Neural crest cell (in vitro differentiated cells): ENCODE measurements at regions not wholly inside any gene's neighbourhood (a gene's known extent, or its start where the extent isn't known, plus 50 kb on each side); places are given as distances from the start of the nearest gene placed in this dataset.

Experiments used
- DNase-seq: peaks from one replicate; pipeline ENCODE4 v3.0.0; 2021; ENCODE audit warnings: low read depth, mixed read lengths, low spot score
- H3K27ac Mint-ChIP-seq: one replicate; pipeline ENCODE4 v1.8.0; 2021; ENCODE audit warnings: mild to moderate bottlenecking, mixed read lengths; ENCODE audit not compliant: unreplicated experiment
- H3K27me3 Mint-ChIP-seq: 2 replicates; pipeline ENCODE4 v1.8.0; 2021; ENCODE audit warnings: low read depth, mild to moderate bottlenecking, mixed read lengths
- H3K36me3 Mint-ChIP-seq: 2 replicates; pipeline ENCODE4 v1.8.0; 2021; ENCODE audit warnings: low read depth, mild to moderate bottlenecking, mixed read lengths
- H3K4me1 Mint-ChIP-seq: 2 replicates; pipeline ENCODE4 v1.8.0; 2021; ENCODE audit warnings: mixed read lengths
- H3K4me3 Mint-ChIP-seq: one replicate; pipeline ENCODE4 v1.8.0; 2021; ENCODE audit warnings: mild to moderate bottlenecking, mixed read lengths
- H3K9me3 Mint-ChIP-seq: 2 replicates; pipeline ENCODE4 v1.8.0; 2021; ENCODE audit warnings: mixed read lengths
- TF ChIP-seq, protein P1 (sequence below): fragments of 200-600 bp; sonication (generic); conservative IDR thresholded peaks from 2 replicates; pipeline ENCODE4 v1.5.0; 2021; ENCODE audit warnings: antibody characterized with exemption, mild to moderate bottlenecking

DNA sequence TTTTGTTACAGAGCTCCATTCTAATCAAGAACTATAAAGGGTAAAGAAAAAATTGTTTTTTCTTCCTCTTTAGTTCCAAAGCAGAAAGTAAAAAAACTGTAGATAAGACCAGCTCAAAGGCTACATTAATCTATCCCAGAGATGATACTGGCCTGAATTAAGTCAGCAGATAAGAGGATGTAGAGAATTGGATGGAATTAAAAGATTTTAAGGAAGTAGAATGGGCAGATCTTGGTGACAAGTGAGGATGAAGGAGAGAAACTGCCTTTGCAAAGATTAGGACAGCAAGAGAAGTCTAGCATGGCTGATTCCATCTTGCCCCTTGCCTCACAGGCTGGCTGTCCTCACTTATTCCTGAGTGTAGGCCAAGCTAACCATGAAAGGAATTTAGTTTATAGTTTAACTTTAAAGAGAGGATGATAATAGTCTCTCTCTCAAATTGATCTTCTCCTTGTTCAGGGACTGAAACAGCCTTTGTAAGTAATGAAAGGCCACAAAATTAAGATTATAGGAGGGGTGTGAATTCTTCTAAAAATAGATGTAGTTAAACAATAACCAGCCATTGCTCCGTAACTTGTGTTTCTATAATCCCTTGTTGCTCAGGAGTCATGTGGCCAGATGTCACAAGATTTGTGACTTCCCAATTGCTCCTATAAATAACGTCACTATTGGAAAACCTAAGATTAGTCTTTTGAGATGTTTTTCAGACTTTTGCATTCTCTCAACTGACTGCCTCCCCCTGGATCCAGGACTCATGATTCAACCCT is 265.0 kb upstream of the USP24 start:
- peaks cover 19% of the 10 kb centered on the region for H3K4me1 Mint-ChIP-seq
- TF ChIP-seq, protein P1, sequence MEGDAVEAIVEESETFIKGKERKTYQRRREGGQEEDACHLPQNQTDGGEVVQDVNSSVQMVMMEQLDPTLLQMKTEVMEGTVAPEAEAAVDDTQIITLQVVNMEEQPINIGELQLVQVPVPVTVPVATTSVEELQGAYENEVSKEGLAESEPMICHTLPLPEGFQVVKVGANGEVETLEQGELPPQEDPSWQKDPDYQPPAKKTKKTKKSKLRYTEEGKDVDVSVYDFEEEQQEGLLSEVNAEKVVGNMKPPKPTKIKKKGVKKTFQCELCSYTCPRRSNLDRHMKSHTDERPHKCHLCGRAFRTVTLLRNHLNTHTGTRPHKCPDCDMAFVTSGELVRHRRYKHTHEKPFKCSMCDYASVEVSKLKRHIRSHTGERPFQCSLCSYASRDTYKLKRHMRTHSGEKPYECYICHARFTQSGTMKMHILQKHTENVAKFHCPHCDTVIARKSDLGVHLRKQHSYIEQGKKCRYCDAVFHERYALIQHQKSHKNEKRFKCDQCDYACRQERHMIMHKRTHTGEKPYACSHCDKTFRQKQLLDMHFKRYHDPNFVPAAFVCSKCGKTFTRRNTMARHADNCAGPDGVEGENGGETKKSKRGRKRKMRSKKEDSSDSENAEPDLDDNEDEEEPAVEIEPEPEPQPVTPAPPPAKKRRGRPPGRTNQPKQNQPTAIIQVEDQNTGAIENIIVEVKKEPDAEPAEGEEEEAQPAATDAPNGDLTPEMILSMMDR: no peak

DNA sequence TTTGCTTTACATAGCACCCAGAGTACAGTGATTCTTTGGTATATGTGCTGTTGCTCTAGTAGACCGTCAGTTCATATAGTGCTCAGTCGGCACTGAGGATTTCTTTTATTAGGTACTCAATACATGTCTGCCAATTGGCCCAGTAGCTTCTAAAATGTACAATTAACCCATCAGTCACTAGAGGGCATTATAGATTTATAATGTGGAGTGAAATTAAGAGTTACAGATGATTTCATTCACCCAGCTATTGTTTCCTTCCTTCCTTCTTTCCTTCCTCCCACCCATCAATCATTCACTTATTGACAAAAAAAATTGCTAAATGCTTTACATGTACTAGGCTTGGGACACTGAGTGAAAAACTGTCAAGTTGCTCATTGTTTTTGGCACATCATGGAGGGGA is 263.6 kb upstream of the USP24 start:
- peaks cover 2% of the 10 kb centered on the region for H3K27me3 Mint-ChIP-seq
- no peaks in the 10 kb centered on the region for H3K36me3 Mint-ChIP-seq
- H3K4me3 Mint-ChIP-seq: no peak overlapping the region
- H3K27ac Mint-ChIP-seq: no peak overlapping the region
- TF ChIP-seq, protein P1: peak; percentile 51
- H3K9me3 Mint-ChIP-seq: peaks cover 8% of the 10 kb centered on the region
- peaks cover 19% of the 10 kb centered on the region for H3K4me1 Mint-ChIP-seq
- DNase-seq: no peak

More for the DNA sequence above, 265.0 kb upstream of the USP24 start:
- Mint-ChIP-seq H3K4me3 (no peak overlapping the region), H3K27ac (no peak overlapping the region), H3K36me3 (no peaks in the 10 kb centered on the region), H3K27me3 (peaks cover 2% of the 10 kb centered on the region), H3K9me3 (peaks cover 8% of the 10 kb centered on the region)
- DNase-seq: no peak

DNA sequence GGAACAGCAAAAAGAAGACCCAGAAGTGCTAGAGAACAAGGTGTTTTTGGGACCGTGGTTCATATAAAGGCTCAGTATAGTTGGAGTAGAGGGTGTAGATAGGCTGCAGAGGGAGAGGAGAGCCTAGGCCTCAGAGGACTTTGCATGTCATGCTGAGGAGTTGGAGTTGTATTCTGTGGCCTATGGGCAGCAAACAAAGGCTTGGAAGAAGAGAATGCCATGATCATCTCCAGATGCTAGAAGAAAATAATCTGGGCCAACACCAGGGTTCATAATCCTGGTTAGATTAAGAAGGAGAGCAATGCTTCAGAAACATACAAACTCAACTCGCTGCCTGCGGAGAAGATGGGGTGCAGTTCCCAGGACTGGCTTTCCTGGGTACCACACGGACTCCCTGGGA is 262.8 kb upstream of the USP24 start:
- Mint-ChIP-seq H3K27me3 (peaks cover 2% of the 10 kb centered on the region), H3K4me1 (peaks cover 19% of the 10 kb centered on the region), H3K36me3 (no peaks in the 10 kb centered on the region), H3K4me3 (no peak overlapping the region), H3K9me3 (peaks cover 8% of the 10 kb centered on the region), H3K27ac (peak overlapping the region; percentile 70)
- TF ChIP-seq, protein P1: no peak
- DNase-seq: no peak

DNA sequence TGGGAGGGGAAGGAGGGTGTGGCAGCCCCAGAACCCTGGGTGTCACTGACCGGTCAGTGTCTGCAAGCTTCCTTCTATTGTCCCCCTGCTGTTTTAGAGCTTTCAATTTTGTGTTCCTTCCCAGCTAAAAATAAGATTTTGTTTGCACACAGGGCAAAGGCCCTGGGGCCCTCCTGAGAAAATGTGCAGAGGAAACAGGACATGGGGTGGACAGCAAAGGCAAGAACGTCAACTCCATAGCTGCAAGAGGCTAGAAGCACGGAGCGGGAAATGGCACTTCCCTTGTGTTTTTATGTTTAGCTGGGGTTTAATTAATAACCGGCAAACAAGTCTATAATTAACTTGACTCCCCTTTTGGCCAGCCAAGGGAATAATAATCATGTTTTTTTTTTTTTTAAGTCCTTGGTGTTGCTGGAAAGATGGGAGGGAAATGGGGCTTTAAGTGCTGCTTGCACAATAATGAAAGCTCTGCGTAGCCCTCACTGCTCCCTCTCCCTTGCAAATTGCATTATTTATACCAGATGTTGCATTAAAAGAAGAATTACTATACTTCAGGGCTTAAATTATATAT is 261.4 kb upstream of the USP24 start:
- H3K27me3 Mint-ChIP-seq: peaks cover 2% of the 10 kb centered on the region
- TF ChIP-seq, protein P1: no peak

DNA sequence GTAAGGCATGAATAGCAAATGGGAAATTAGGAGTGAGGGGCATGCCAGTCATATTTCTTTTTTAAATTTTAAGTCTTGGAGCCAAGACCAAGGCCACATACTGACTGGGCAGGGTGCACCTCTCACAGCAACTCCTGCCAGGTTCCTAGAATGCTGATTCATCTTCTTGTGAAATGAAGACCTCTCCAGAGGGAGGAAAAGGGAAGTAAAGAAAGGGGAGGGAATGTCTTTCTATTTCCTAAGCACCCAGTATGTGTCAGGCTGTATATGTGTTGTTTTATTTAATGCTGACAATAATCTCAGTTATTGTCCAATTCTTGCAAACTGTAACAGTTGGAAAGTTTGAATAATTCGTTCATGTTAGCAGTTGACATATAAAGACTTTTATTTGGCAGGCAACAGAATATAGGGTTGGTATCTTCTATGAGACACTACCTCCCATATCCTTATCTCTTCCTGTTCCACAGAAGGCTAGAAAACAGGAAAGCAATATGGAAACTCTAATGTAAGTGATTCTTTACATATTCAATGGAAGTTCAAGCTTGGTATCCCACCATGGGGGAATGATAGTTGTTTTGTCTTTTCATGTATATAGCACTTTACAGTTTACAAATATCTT is 259.1 kb upstream of the USP24 start:
- TF ChIP-seq, protein P1: no peak
- no peak for DNase-seq
- Mint-ChIP-seq H3K4me3 (no peak overlapping the region), H3K27me3 (peaks cover 2% of the 10 kb centered on the region), H3K27ac (no peak overlapping the region), H3K36me3 (no peaks in the 10 kb centered on the region), H3K9me3 (peaks cover 5% of the 10 kb centered on the region), H3K4me1 (peaks cover 9% of the 10 kb centered on the region)

More for the DNA sequence above, 261.4 kb upstream of the USP24 start:
- DNase-seq: no peak
- Mint-ChIP-seq H3K4me3 (no peak overlapping the region), H3K4me1 (peaks cover 19% of the 10 kb centered on the region), H3K36me3 (no peaks in the 10 kb centered on the region), H3K27ac (no peak overlapping the region), H3K9me3 (peaks cover 8% of the 10 kb centered on the region)
